ENCODE measurements at regions not wholly inside any gene's neighbourhood (a gene's known extent, or its start where the extent isn't known, plus 50 kb on each side); places are given as distances from the start of the nearest gene placed in this dataset.

DNA sequence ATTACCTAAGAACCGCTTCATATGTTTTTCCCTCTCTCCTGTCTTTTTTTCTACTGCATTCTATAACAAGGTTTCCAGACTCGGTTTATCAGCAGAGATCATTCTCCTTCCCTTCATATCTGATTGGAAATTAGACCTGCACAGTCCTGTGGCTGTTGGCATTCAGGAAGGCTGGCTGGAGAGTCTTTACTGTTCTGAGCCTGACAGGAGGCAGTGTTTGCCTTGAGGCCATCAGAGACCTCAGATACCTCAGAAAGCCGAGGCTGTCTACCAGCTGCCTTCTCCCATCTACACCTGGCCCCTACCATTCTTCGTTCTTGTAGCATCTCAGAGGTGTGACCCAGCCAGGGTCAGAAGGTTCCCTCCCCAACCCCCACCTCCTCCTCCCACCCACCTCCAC, 182.0 kb downstream of the CAND1 start:
- H3K4me3 ChIP-seq (ENCODE audit: low read depth, low read length), result no peak overlapping the region
- DNase-seq (ENCODE audit: low read depth), result no peak
- TF ChIP-seq, protein P1, sequence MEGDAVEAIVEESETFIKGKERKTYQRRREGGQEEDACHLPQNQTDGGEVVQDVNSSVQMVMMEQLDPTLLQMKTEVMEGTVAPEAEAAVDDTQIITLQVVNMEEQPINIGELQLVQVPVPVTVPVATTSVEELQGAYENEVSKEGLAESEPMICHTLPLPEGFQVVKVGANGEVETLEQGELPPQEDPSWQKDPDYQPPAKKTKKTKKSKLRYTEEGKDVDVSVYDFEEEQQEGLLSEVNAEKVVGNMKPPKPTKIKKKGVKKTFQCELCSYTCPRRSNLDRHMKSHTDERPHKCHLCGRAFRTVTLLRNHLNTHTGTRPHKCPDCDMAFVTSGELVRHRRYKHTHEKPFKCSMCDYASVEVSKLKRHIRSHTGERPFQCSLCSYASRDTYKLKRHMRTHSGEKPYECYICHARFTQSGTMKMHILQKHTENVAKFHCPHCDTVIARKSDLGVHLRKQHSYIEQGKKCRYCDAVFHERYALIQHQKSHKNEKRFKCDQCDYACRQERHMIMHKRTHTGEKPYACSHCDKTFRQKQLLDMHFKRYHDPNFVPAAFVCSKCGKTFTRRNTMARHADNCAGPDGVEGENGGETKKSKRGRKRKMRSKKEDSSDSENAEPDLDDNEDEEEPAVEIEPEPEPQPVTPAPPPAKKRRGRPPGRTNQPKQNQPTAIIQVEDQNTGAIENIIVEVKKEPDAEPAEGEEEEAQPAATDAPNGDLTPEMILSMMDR (conservative IDR thresholded peaks at IDR 0.05; ENCODE audit: low read depth, low read length), result no peak

DNA sequence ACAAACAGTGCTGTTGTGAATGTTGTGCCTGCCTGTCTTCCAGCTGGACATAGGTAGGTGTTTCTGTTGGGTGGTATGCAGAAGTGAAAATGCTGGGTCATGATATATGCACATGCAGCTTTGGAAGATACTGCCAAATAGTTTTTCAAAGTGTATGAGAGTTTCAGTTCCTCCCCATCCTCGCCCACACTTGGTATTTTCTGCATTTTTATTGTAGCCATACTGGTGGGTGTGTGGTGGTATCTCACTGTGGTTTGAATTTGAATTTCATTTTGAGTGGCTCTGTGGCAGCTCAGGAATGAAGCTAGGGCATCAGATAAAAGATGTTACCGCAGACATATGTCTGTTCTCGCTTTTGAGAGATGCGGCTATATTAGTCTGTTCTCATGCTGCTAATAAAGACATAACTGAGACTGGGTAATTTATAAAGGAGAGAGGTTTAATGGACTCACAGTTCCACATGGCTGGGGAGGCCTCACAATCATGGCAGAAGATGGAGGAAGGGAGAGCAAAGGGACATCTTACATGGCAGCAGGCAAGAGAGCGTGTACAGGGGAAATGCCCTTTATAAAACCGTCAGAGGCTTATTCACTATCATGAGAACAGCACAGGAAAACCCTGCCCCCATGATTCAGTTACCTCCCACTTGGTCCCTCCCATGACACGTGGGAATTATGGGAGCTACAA, 183.1 kb downstream of the CAND1 start:
- H3K4me3 ChIP-seq (ENCODE audit: low read depth, low read length), result no peak overlapping the region
- TF ChIP-seq, protein P1 (conservative IDR thresholded peaks at IDR 0.05; ENCODE audit: low read depth, low read length), result no peak
- no peak for DNase-seq (ENCODE audit: low read depth)

DNA sequence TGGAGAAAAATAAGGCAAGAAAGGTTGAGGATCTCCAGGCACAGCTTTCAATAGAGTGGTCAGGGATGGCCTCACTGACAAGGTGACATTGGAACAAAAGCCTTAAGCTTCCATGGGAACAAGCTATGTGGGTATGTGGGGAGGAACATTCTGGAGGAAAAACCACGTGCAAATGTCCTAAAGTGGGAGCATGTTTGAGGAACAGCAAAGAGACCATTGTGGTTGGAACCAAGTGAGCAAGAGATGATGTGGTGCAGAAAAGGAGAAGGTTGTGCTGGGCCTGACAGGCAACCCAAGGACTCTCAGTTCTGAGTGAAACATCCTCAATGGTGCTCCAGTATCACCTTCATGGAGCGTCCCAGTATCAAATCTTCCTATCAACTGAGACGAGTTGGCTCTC, 184.0 kb downstream of the CAND1 start:
- no peak for DNase-seq (ENCODE audit: low read depth)
- no peak overlapping the region for H3K4me3 ChIP-seq (ENCODE audit: low read depth, low read length)
- TF ChIP-seq, protein P1 (conservative IDR thresholded peaks at IDR 0.05; ENCODE audit: low read depth, low read length), result no peak

DNA sequence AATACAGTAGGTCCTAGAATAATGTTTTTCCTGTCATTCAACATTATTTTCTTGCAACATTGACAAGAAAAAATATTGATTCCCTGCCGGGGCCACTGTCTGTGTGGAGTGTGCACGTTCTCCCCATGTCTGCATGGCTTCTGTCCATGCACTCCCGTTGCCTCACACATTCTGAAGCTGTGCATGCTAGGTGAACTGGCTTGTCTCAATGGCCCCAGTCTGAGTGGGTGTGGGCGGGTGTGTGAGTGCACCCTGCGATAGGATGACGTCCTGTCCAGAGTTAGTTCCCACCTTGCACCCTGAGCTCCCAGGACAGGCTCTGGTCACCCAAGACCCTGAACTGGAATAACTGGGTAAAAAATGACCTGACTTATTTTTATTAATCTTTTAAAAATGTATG, 186.1 kb downstream of the CAND1 start:
- DNase-seq (ENCODE audit: low read depth), result no peak
- no peak overlapping the region for H3K4me3 ChIP-seq (ENCODE audit: low read depth, low read length)
- TF ChIP-seq, protein P1 (conservative IDR thresholded peaks at IDR 0.05; ENCODE audit: low read depth, low read length), result no peak

DNA sequence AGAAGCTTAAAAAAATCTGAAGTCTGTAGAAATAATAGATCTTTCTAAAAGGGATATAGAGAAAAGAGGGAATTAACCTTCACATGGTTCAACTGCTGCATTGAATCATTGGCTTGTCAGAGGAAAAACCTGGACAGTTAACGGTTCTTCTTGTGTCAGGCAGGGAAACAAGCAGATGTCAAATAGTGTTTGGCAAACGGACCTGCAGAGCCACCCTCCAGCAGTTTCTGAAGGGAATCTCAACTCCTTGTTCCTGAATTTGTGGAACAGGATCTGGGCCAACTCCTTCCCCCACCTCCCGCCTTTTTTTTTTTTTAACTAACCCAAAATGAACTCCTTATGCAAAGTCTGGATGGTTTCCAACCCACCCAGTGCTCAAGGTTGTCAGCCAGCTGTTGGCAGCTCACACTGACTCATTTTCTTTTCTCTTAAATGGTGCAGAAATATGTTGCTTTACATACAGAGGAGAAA, 187.3 kb downstream of the CAND1 start:
- H3K4me3 ChIP-seq (ENCODE audit: low read depth, low read length), result no peak overlapping the region
- DNase-seq (ENCODE audit: low read depth), result peak; percentile 90
- TF ChIP-seq, protein P1 (conservative IDR thresholded peaks at IDR 0.05; ENCODE audit: low read depth, low read length), result no peak

DNA sequence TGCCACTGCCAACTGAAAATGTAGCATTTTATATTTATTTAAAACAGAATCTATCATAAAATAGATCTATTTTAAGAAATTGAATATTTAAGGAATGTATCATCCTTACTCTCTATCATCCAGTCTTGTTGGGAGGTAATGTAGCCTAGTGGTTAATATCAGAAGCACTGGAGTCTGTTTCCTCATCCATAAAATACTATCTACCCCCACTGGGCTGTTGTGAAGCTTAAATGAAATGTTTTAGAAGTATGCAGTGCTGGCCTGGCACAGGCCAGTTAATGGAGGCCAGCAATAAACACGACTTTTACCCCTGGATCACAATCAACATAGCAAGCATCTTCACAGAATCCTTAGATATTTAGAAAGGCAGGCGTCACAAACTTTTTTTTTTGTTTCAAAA, 188.0 kb downstream of the CAND1 start:
- TF ChIP-seq, protein P1 (conservative IDR thresholded peaks at IDR 0.05; ENCODE audit: low read depth, low read length), result no peak
- DNase-seq (ENCODE audit: low read depth), result no peak
- no peak overlapping the region for H3K4me3 ChIP-seq (ENCODE audit: low read depth, low read length)

Data from choroid plexus epithelial cell (primary cell).